SK-N-SH (cell line): ENCODE measurements at regions not wholly inside any gene's neighbourhood (a gene's known extent, or its start where the extent isn't known, plus 50 kb on each side); places are given as distances from the start of the nearest gene placed in this dataset.

Source experiments
- CTCF ChIA-PET: fragments of 300-600, 350-600 bp; formaldehyde crosslinking; extraction: SDS; loops from one replicate; lab custom pipeline; 2021; lab: Yijun Ruan, JAX
- POLR2A ChIA-PET: fragments of 350-600 bp; sonication (Branson Sonifier 250); formaldehyde crosslinking; extraction: SDS; loops from one replicate; lab custom pipeline; 2020; ENCODE audit warnings: antibody characterized with exemption, inconsistent platforms; lab: Yijun Ruan, JAX
- DNase-seq: peaks from one replicate; pipeline ENCODE4 v3.0.0; 2012
- H2AFZ ChIP-seq: fragments of 200-600 bp; sonication (generic); 2 replicates; pipeline ENCODE4 v1.8.1; 2016; ENCODE audit warnings: antibody characterized with exemption, mild to moderate bottlenecking, low read depth
- H3F3A ChIP-seq: fragments of 200-600 bp; sonication (generic); replicated peaks from 2 replicates; pipeline ENCODE3; 2016; ENCODE audit warnings: antibody characterized with exemption, mild to moderate bottlenecking; ENCODE audit not compliant: insufficient read depth
- H3K27ac ChIP-seq, 2 experiments: fragments of 200-500 bp in 1 of 2; fragments of 200-600 bp in 1 of 2; sonication (Bioruptor generic) in 1 of 2; sonication (generic), shearing (Covaris generic) in 1 of 2; 2 replicates each; pipeline versions ENCODE4 v1.5.1 to v1.6.1; 2014 to 2016; ENCODE audit warnings: low read depth in 2 of 2, inconsistent platforms in 1 of 2, low read length in 1 of 2, mild to moderate bottlenecking in 1 of 2, mixed read lengths in 1 of 2
- H3K27me3 ChIP-seq: fragments of 200-600 bp; sonication (generic), shearing (Covaris generic); 2 replicates; pipeline ENCODE4 v1.6.1; 2016; ENCODE audit warnings: mixed run types; ENCODE audit not compliant: insufficient read depth
- H3K36me3 ChIP-seq, 2 experiments: fragments of 200-500 bp in 1 of 2; fragments of 200-600 bp in 1 of 2; sonication (Bioruptor generic) in 1 of 2; sonication (generic) in 1 of 2; replicated peaks in 1 of 2; 2 replicates each; pipeline versions ENCODE3 to v1.5.1; 2014 to 2016; ENCODE audit warnings: low read length in 1 of 2, mild to moderate bottlenecking in 1 of 2; ENCODE audit not compliant: insufficient read depth in 2 of 2, control insufficient read depth in 1 of 2
- H3K4me1 ChIP-seq, 2 experiments: fragments of 200-500 bp in 1 of 2; fragments of 200-600 bp in 1 of 2; sonication (Bioruptor generic) in 1 of 2; sonication (generic), shearing (Covaris generic) in 1 of 2; 2 replicates each; pipeline versions ENCODE4 v1.5.1 to v1.6.1; 2014 to 2016; ENCODE audit warnings: low read depth in 1 of 2, low read length in 1 of 2, mixed run types in 1 of 2; ENCODE audit not compliant: insufficient read depth in 2 of 2, control insufficient read depth in 1 of 2
- H3K4me2 ChIP-seq: fragments of 200-600 bp; sonication (generic), shearing (Covaris generic); 2 replicates; pipeline ENCODE4 v1.6.1; 2017; ENCODE audit warnings: mixed run types
- H3K4me3 ChIP-seq, 2 experiments: fragments of 200-500 bp in 1 of 2; fragments of 200-600 bp in 1 of 2; sonication (Bioruptor generic) in 1 of 2; sonication (generic), shearing (Covaris generic) in 1 of 2; 2 replicates each; pipeline versions ENCODE4 v1.5.1 to v1.8.1; 2014 to 2016; ENCODE audit warnings: low read depth in 2 of 2, inconsistent platforms in 1 of 2, low read length in 1 of 2, mild to moderate bottlenecking in 1 of 2, mixed read lengths in 1 of 2, moderate library complexity in 1 of 2
- H3K79me2 ChIP-seq: fragments of 200-600 bp; sonication (generic); 2 replicates; pipeline ENCODE4 v1.8.1; 2017; ENCODE audit warnings: mild to moderate bottlenecking; ENCODE audit not compliant: insufficient read depth
- H3K9ac ChIP-seq: fragments of 200-600 bp; sonication (generic); 2 replicates; pipeline ENCODE4 v1.6.1; 2017; ENCODE audit warnings: mixed run types
- H3K9me2 ChIP-seq: fragments of 200-600 bp; sonication (generic); 2 replicates; pipeline ENCODE4 v1.6.1; 2017; ENCODE audit warnings: mixed run types
- H3K9me3 ChIP-seq: fragments of 200-600 bp; sonication (generic); 2 replicates; pipeline ENCODE4 v1.6.1; 2017; ENCODE audit warnings: mixed run types, mild to moderate bottlenecking, moderate library complexity
- H4K20me1 ChIP-seq: fragments of 200-600 bp; sonication (generic); 2 replicates; pipeline ENCODE4 v1.6.1; 2017; ENCODE audit warnings: mild to moderate bottlenecking, mixed run types; ENCODE audit not compliant: insufficient read depth
- CHD2 ChIP-seq: fragments of 150-350 bp; IDR thresholded peaks from 2 replicates; pipeline ENCODE4 v1.6.1; 2018; ENCODE audit warnings: low read length; ENCODE audit not compliant: partially characterized antibody
- ELF1 ChIP-seq: IDR thresholded peaks from 2 replicates; pipeline ENCODE4 v1.4.0; 2012
- EP300 ChIP-seq, 2 experiments: IDR thresholded peaks; 2 replicates each; pipeline versions ENCODE4 v1.4.0 to v1.6.1; 2012; ENCODE audit warnings: borderline replicate concordance in 1 of 2, low read depth in 1 of 2, low read length in 1 of 2
- FOXJ3 ChIP-seq: sonication (generic); formaldehyde crosslinking; IDR thresholded peaks from 2 replicates; pipeline ENCODE4 v1.5.1; 2020; ENCODE audit warnings: mild to moderate bottlenecking, missing genetic modification reagents
- FOXM1 ChIP-seq: IDR thresholded peaks from 2 replicates; pipeline ENCODE4 v1.4.0; 2012; ENCODE audit warnings: low read depth, mild to moderate bottlenecking
- GATA2 ChIP-seq: sonication (generic); formaldehyde crosslinking; IDR thresholded peaks from 2 replicates; pipeline ENCODE4 v1.5.0; 2020; ENCODE audit warnings: mild to moderate bottlenecking, missing genetic modification reagents
- JUND ChIP-seq: IDR thresholded peaks from 2 replicates; pipeline ENCODE4 v1.4.0; 2012
- MEF2A ChIP-seq: IDR thresholded peaks from 2 replicates; pipeline ENCODE4 v1.4.0; 2012; ENCODE audit warnings: low read depth, borderline replicate concordance
- NRF1 ChIP-seq: IDR thresholded peaks from 2 replicates; pipeline ENCODE4 v1.6.1; 2012; ENCODE audit warnings: low read depth, mild to moderate bottlenecking, low read length
- POLR2AphosphoS5 ChIP-seq: IDR thresholded peaks from 2 replicates; pipeline ENCODE4 v1.6.1; 2012; ENCODE audit warnings: low read depth, low read length
- RAD21 ChIP-seq: IDR thresholded peaks from 2 replicates; pipeline ENCODE4 v1.6.1; 2012; ENCODE audit warnings: mild to moderate bottlenecking, low read length
- RXRA ChIP-seq: IDR thresholded peaks from 2 replicates; pipeline ENCODE4 v1.4.0; 2012; ENCODE audit warnings: low read depth, mild to moderate bottlenecking, borderline replicate concordance
- SMC3 ChIP-seq: IDR thresholded peaks from 2 replicates; pipeline ENCODE4 v1.6.1; 2012; ENCODE audit warnings: low read depth, low read length, improper control_type of control experiment
- TAF1 ChIP-seq: IDR thresholded peaks from 2 replicates; pipeline ENCODE4 v1.6.1; 2012; ENCODE audit warnings: low read depth, mild to moderate bottlenecking, low read length, moderate library complexity, borderline replicate concordance
- TCF12 ChIP-seq: IDR thresholded peaks from 2 replicates; pipeline ENCODE4 v1.4.0; 2012
- YY1 ChIP-seq: IDR thresholded peaks from 2 replicates; pipeline ENCODE4 v1.4.0; 2012; ENCODE audit warnings: low read depth, mild to moderate bottlenecking
- WGBS: methylation state at CpG from one replicate; pipeline ENCODE4 v1.1.6; 2017; ENCODE audit warnings: low lambda C conversion rate; 5-methylcytosine and 5-hydroxymethylcytosine counted together
- TF ChIP-seq, protein P1 (sequence below): fragments of 150-350 bp; IDR thresholded peaks from 2 replicates; pipeline ENCODE4 v1.6.1; 2016; ENCODE audit warnings: mild to moderate bottlenecking, low read depth, low read length
- TF ChIP-seq, protein P2 (sequence below): IDR thresholded peaks from 2 replicates; pipeline ENCODE4 v1.4.0; 2012; ENCODE audit warnings: low read depth, borderline replicate concordance

DNA sequence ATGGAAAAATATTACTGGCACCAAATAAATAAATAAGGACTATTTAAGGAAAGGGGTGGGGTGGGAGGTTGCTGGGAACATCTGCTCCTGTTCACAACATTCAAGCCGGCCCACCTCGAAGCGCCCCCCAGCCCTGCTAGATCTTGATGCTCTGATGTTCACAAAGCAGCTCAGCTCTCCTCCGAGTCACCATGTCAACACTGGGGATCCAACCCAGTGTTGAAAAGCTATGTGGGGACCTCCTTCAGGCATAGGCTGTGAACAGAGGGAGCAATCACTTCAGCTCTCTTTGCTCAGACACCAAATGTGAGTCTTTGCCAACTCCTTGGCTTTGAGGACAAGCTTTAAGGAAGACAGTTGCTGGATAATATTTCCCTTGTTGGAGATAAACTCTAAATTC, 176.8 kb upstream of the NT5E start:
- H3K27ac ChIP-seq, result no peak overlapping the region
- TF ChIP-seq CHD2, result no peak
- H3F3A ChIP-seq, result no peaks in the 10 kb centered on the region
- no peak overlapping the region for H3K4me2 ChIP-seq
- DNase-seq, result no peak
- ChIA-PET POLR2A (no interaction called here), CTCF (no interaction called here)
- no peaks in the 10 kb centered on the region for H4K20me1 ChIP-seq
- H2AFZ ChIP-seq, result no peak overlapping the region
- no peaks in the 10 kb centered on the region for H3K36me3 ChIP-seq
- no peaks in the 10 kb centered on the region for H3K4me1 ChIP-seq
- no peak overlapping the region for H3K9ac ChIP-seq
- H3K79me2 ChIP-seq, result no peaks in the 10 kb centered on the region
- no peaks in the 10 kb centered on the region for H3K9me2 ChIP-seq
- H3K9me3 ChIP-seq, result no peaks in the 10 kb centered on the region
- no peak overlapping the region for H3K4me3 ChIP-seq
- H3K27me3 ChIP-seq, result peaks cover 13% of the 10 kb centered on the region; the same call in 1 of the 2 replicates
- WGBS, result 9% methylated on average over 3 of the region's 4 CpGs

DNA sequence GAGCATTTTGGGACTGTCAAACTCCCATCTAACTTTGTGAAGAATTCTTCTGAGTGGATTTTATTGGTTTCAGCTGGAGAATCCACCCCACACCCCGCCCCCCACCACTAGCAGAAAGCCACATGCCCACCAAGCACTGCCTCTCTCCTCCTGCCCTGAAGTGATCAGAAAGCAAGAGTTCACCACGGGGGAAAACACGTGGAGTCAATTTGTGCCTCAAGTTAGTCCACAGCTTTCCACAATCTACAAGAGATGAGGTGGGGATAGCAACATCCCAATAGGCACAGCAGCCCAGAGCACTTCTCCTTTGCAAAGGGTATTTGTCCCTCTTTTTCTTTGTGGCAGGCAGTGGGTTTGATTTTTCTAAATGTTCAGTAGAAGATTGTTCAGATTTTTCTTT, 177.3 kb upstream of the NT5E start:
- H3K27me3 ChIP-seq, result peaks cover 13% of the 10 kb centered on the region; the same call in 1 of the 2 replicates
- no peak overlapping the region for H3K27ac ChIP-seq
- no peak overlapping the region for H2AFZ ChIP-seq
- WGBS, result 9% methylated on average over 3 of the region's 3 CpGs
- CTCF ChIA-PET, result interaction anchor here (0.8 kb wide), 1 partner anchor 23 kb away, joined by 3 read pairs; no protein-coding TSS in a partner anchor
- H3K4me1 ChIP-seq, result no peaks in the 10 kb centered on the region
- no peaks in the 10 kb centered on the region for H3F3A ChIP-seq
- no peak overlapping the region for H3K4me3 ChIP-seq
- DNase-seq, result no peak
- no peaks in the 10 kb centered on the region for H3K79me2 ChIP-seq
- no peak overlapping the region for H3K4me2 ChIP-seq
- H3K9ac ChIP-seq, result no peak overlapping the region
- H3K9me3 ChIP-seq, result no peaks in the 10 kb centered on the region
- no peaks in the 10 kb centered on the region for H3K36me3 ChIP-seq
- no peak for TF ChIP-seq FOXM1
- TF ChIP-seq NRF1, result no peak
- no peak for TF ChIP-seq JUND
- TF ChIP-seq FOXJ3, result no peak
- TF ChIP-seq MEF2A, result no peak
- TF ChIP-seq TCF12, result no peak
- TF ChIP-seq, protein P1, sequence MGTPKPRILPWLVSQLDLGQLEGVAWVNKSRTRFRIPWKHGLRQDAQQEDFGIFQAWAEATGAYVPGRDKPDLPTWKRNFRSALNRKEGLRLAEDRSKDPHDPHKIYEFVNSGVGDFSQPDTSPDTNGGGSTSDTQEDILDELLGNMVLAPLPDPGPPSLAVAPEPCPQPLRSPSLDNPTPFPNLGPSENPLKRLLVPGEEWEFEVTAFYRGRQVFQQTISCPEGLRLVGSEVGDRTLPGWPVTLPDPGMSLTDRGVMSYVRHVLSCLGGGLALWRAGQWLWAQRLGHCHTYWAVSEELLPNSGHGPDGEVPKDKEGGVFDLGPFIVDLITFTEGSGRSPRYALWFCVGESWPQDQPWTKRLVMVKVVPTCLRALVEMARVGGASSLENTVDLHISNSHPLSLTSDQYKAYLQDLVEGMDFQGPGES, result no peak
- no peak for TF ChIP-seq SMC3
- no peak for TF ChIP-seq GATA2 (CRISPR knock-in tag)
- TF ChIP-seq YY1, result no peak
- no peak for TF ChIP-seq TAF1
- no peak for TF ChIP-seq ELF1
- TF ChIP-seq RXRA, result no peak
- TF ChIP-seq, protein P2, sequence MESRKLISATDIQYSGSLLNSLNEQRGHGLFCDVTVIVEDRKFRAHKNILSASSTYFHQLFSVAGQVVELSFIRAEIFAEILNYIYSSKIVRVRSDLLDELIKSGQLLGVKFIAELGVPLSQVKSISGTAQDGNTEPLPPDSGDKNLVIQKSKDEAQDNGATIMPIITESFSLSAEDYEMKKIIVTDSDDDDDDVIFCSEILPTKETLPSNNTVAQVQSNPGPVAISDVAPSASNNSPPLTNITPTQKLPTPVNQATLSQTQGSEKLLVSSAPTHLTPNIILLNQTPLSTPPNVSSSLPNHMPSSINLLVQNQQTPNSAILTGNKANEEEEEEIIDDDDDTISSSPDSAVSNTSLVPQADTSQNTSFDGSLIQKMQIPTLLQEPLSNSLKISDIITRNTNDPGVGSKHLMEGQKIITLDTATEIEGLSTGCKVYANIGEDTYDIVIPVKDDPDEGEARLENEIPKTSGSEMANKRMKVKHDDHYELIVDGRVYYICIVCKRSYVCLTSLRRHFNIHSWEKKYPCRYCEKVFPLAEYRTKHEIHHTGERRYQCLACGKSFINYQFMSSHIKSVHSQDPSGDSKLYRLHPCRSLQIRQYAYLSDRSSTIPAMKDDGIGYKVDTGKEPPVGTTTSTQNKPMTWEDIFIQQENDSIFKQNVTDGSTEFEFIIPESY, result no peak
- no peak for TF ChIP-seq EP300 (IDR thresholded peaks at IDR 0.05; ENCODE audit: borderline replicate concordance in 1 of 2, low read depth in 1 of 2, low read length in 1 of 2)
- TF ChIP-seq POLR2AphosphoS5, result no peak
- no peak for TF ChIP-seq RAD21
- POLR2A ChIA-PET, result no interaction called here
- no peaks in the 10 kb centered on the region for H4K20me1 ChIP-seq
- H3K9me2 ChIP-seq, result no peaks in the 10 kb centered on the region
